Esophagus (tissue), 2 donors: ENCODE measurements at regions not wholly inside any gene's neighbourhood (a gene's known extent, or its start where the extent isn't known, plus 50 kb on each side); places are given as distances from the start of the nearest gene placed in this dataset.

Source experiments
- H3K27ac ChIP-seq, 2 donors: one replicate each; pipeline ENCODE4 v1.5.1; 2013; ENCODE audit warnings: low read depth in 2 of 2, mild to moderate bottlenecking in 2 of 2, inconsistent platforms in 1 of 2, low read length in 1 of 2, moderate library complexity in 1 of 2
- H3K27me3 ChIP-seq, 2 donors: one replicate each; pipeline ENCODE4 v1.6.1; 2013; ENCODE audit warnings: low read length in 2 of 2, control low read depth in 1 of 2, mild to moderate bottlenecking in 1 of 2; ENCODE audit not compliant: insufficient read depth in 2 of 2, control insufficient read depth in 1 of 2
- H3K36me3 ChIP-seq, 2 donors: one replicate each; pipeline ENCODE4 v1.6.1; 2013; ENCODE audit warnings: low read length in 1 of 2; ENCODE audit not compliant: control insufficient read depth in 2 of 2, insufficient read depth in 2 of 2
- H3K4me1 ChIP-seq, 2 donors: one replicate each; pipeline ENCODE4 v1.6.1; 2013; ENCODE audit warnings: low read length in 1 of 2; ENCODE audit not compliant: control insufficient read depth in 2 of 2, insufficient read depth in 2 of 2
- H3K4me3 ChIP-seq, 2 donors: one replicate each; pipeline ENCODE4 v1.5.1; 2013; ENCODE audit warnings: low read length in 2 of 2, mild to moderate bottlenecking in 2 of 2, low read depth in 1 of 2, moderate library complexity in 1 of 2
- H3K9me3 ChIP-seq, 2 donors: one replicate each; pipeline ENCODE4 v1.6.1; 2013; ENCODE audit warnings: mild to moderate bottlenecking in 2 of 2, low read depth in 1 of 2, low read length in 1 of 2, moderate library complexity in 1 of 2; ENCODE audit not compliant: control insufficient read depth in 2 of 2, insufficient read depth in 1 of 2
- WGBS, 2 donors: extraction: QIAGEN DNeasy Blood & Tissue Kit; methylation state at CpG; one replicate each; pipeline ENCODE4 v1.1.7; 2013; 5-methylcytosine and 5-hydroxymethylcytosine counted together
- donor health status: healthy with polysubstance abuse.
- donor health status: Bipolar disorder and iron deficiency.

GRCh38 chr14:98112194-98112780 is 1159.7 kb downstream of the BCL11B start:
- no peaks in the 10 kb centered on the region for H3K4me1 ChIP-seq
- H3K36me3 ChIP-seq: no peaks in the 10 kb centered on the region
- H3K27ac ChIP-seq: no peak overlapping the region
- H3K27me3 ChIP-seq: no peaks in the 10 kb centered on the region
- H3K4me3 ChIP-seq: no peak overlapping the region
- WGBS, 2 donors: 68 to 71% methylated on average over 5 of the region's 5 CpGs
- H3K9me3 ChIP-seq: no peaks in the 10 kb centered on the region

GRCh38 chr14:98114122-98114895 is 1157.7 kb downstream of the BCL11B start:
- no peaks in the 10 kb centered on the region for H3K36me3 ChIP-seq
- peaks cover 0 to under 1% of the 10 kb centered on the region in 2 donors for H3K9me3 ChIP-seq
- H3K4me1 ChIP-seq: no peaks in the 10 kb centered on the region
- WGBS, 2 donors: 31 to 45% methylated on average over 3 of the region's 3 CpGs
- no peaks in the 10 kb centered on the region for H3K27me3 ChIP-seq
- no peak overlapping the region for H3K27ac ChIP-seq
- no peak overlapping the region for H3K4me3 ChIP-seq

GRCh38 chr14:98114946-98115345 is 1157.1 kb downstream of the BCL11B start:
- no peaks in the 10 kb centered on the region for H3K4me1 ChIP-seq
- H3K27ac ChIP-seq: no peak overlapping the region
- WGBS, 2 donors: 87 to 92% methylated on average over 1 of the region's 1 CpG
- H3K36me3 ChIP-seq: no peaks in the 10 kb centered on the region
- H3K9me3 ChIP-seq: peaks cover 0 to 4% of the 10 kb centered on the region in 2 donors
- H3K4me3 ChIP-seq: no peak overlapping the region
- H3K27me3 ChIP-seq: no peaks in the 10 kb centered on the region

- no peaks in the 10 kb centered on the region for H3K36me3 ChIP-seq
- no peak overlapping the region for H3K27ac ChIP-seq
- no peaks in the 10 kb centered on the region for H3K27me3 ChIP-seq
- peaks cover 0 to 4% of the 10 kb centered on the region in 2 donors for H3K9me3 ChIP-seq
- H3K4me1 ChIP-seq: peaks cover 0 to 2% of the 10 kb centered on the region in 2 donors
- no peak overlapping the region for H3K4me3 ChIP-seq
Observed at GRCh38 chr14:98118749-98119148, 1153.2 kb downstream of the BCL11B start.

GRCh38 chr14:98119739-98120138 is 1152.3 kb downstream of the BCL11B start:
- Histone ChIP-seq H3K27ac (no peak overlapping the region), H3K36me3 (no peaks in the 10 kb centered on the region), H3K4me1 (peaks cover 0 to 2% of the 10 kb centered on the region in 2 donors), H3K9me3 (peaks cover 0 to 4% of the 10 kb centered on the region in 2 donors), H3K27me3 (no peaks in the 10 kb centered on the region), H3K4me3 (no peak overlapping the region)
- WGBS, 2 donors: 71 to 98% methylated on average over 4 of the region's 4 CpGs

- Histone ChIP-seq H3K9me3 (peaks cover 3 to 4% of the 10 kb centered on the region in 2 donors), H3K27me3 (no peaks in the 10 kb centered on the region), H3K36me3 (no peaks in the 10 kb centered on the region), H3K4me1 (peaks cover 0 to 2% of the 10 kb centered on the region in 2 donors), H3K27ac (no peak overlapping the region), H3K4me3 (no peak overlapping the region)
- 62 to 74% methylated on average over 6 of the region's 6 CpGs for WGBS, 2 donors
Observed at GRCh38 chr14:98120831-98121464, 1151.0 kb downstream of the BCL11B start.

GRCh38 chr14:98122527-98122926 is 1149.5 kb downstream of the BCL11B start:
- H3K27ac ChIP-seq: no peak overlapping the region
- no peaks in the 10 kb centered on the region for H3K27me3 ChIP-seq
- H3K36me3 ChIP-seq: no peaks in the 10 kb centered on the region
- H3K9me3 ChIP-seq: peaks cover 3 to 4% of the 10 kb centered on the region in 2 donors
- H3K4me3 ChIP-seq: no peak overlapping the region
- peaks cover 0 to 2% of the 10 kb centered on the region in 2 donors for H3K4me1 ChIP-seq
- WGBS, 2 donors: 74 to 83% methylated on average over 4 of the region's 4 CpGs

GRCh38 chr14:98130691-98131090 is 1141.3 kb downstream of the BCL11B start:
- no peaks in the 10 kb centered on the region for H3K36me3 ChIP-seq
- no peak overlapping the region for H3K27ac ChIP-seq
- WGBS, 2 donors: 45 to 48% methylated on average over 2 of the region's 2 CpGs
- H3K4me1 ChIP-seq: peaks cover 0 to 1% of the 10 kb centered on the region in 2 donors
- no peaks in the 10 kb centered on the region for H3K27me3 ChIP-seq
- H3K4me3 ChIP-seq: no peak overlapping the region
- no peaks in the 10 kb centered on the region for H3K9me3 ChIP-seq

GRCh38 chr14:98131406-98131805 is 1140.6 kb downstream of the BCL11B start:
- Histone ChIP-seq H3K36me3 (no peaks in the 10 kb centered on the region), H3K9me3 (no peaks in the 10 kb centered on the region), H3K27ac (no peak overlapping the region), H3K27me3 (no peaks in the 10 kb centered on the region), H3K4me1 (peaks cover 0 to 2% of the 10 kb centered on the region in 2 donors), H3K4me3 (no peak overlapping the region)
- 70% methylated on average over 1 of the region's 1 CpG for WGBS, 2 donors
